GM12891 (cell line): ENCODE measurements at regions not wholly inside any gene's neighbourhood (a gene's known extent, or its start where the extent isn't known, plus 50 kb on each side); places are given as distances from the start of the nearest gene placed in this dataset.
A peak's percentile ranks its signal among the peaks of the same experiment; 100 is the strongest.

Source experiments
- DNase-seq: peaks from one replicate; pipeline ENCODE4 v3.0.0; 2011; ENCODE audit warnings: low spot score; ENCODE audit not compliant: insufficient read length
- FAIRE-seq: peaks from 2 replicates; lab custom pipeline; 2011; peaks lifted over from hg19 to GRCh38; lab: Jason Lieb, UNC
- PAX5 ChIP-seq: IDR thresholded peaks from 2 replicates; pipeline ENCODE4 v1.6.1; 2011; ENCODE audit warnings: low read length, moderate library complexity, mild to moderate bottlenecking; ENCODE audit not compliant: insufficient read depth, severe bottlenecking
- POLR2A ChIP-seq: IDR thresholded peaks from 2 replicates; pipeline ENCODE4 v1.6.1; 2011; ENCODE audit warnings: low read depth, low read length, control low read depth
- POLR2AphosphoS5 ChIP-seq: IDR thresholded peaks from 2 replicates; pipeline ENCODE4 v1.6.1; 2011; ENCODE audit warnings: low read depth, low read length, control low read depth
- POU2F2 ChIP-seq: IDR thresholded peaks from 2 replicates; pipeline ENCODE4 v1.6.1; 2011; ENCODE audit warnings: low read depth, mild to moderate bottlenecking, control low read depth, low read length, moderate library complexity
- SPI1 ChIP-seq: IDR thresholded peaks from 2 replicates; pipeline ENCODE4 v1.6.1; 2011; ENCODE audit warnings: low read depth, low read length, control low read depth
- TAF1 ChIP-seq: IDR thresholded peaks from 2 replicates; pipeline ENCODE4 v1.6.1; 2011; ENCODE audit warnings: low read depth, low read length, control low read depth

DNA sequence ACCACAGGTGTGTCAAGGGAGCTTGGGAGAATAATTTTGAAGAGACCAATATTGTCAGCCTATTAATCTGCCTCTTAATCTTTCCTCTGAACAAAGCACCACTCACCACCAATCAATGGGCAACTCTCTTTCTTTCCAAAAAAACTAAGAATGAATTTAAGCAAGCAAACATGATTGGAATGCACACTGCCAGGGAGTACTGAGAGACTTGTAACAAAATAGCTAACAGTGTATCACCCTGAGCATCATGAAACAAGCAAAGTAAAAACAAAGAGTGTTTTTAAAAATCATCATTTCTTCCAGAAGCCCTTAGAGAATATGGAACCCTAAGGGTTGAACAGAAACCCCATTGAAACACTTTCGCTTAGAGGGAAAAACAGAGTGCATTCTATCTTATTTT, 299.7 kb downstream of the DSEL start:
- FAIRE-seq: no peak
- no peak for TF ChIP-seq TAF1
- no peak for TF ChIP-seq SPI1
- no peak for TF ChIP-seq POLR2AphosphoS5
- TF ChIP-seq POLR2A: no peak
- TF ChIP-seq PAX5: no peak
- no peak for TF ChIP-seq POU2F2
- no peak for DNase-seq

DNA sequence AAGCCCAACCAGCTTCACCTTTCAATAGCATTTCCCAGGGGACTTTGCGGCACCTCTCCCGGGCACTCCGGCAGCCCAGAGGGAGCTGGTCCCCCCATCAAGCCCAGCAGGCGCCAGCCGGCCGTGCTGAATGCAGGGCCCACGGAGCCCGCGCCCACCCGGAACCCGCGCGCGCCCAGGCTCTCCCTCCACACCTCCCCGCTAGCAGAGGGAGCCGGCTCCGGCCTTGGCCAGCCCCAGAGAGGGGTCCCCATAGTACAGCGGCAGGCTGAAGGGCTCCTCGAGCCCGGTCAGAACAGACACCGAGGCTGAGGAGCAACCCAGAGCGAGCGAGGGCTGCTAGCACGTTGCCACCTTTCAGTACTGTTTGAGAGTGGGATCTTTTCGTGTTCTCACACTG, 300.8 kb downstream of the DSEL start:
- no peak for FAIRE-seq
- DNase-seq: no peak
- TF ChIP-seq POU2F2: no peak
- TF ChIP-seq POLR2AphosphoS5: no peak
- TF ChIP-seq POLR2A: no peak
- no peak for TF ChIP-seq TAF1
- TF ChIP-seq PAX5: no peak
- TF ChIP-seq SPI1: no peak

DNA sequence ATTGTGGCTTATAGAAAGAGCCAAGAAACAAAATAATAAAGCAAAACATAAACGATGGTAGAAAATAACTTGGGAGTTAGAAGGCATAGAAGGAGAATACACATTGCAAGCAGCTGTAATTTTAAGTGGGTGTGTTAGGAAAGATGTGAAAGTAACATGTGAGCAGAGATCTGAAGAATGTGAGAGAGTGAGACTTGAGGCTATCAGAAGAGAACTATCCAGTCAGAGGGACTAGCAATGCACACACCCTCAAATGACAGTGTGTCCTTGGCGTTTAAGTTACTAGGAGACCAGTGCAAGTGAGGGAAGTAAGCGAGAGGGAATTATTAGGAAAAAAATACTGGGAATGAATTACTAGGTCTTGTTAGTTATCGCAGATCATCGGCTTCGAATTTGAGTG, 304.9 kb downstream of the DSEL start:
- FAIRE-seq (no peak), DNase-seq (no peak)
- TF ChIP-seq SPI1: no peak
- no peak for TF ChIP-seq POLR2A

GRCh38 chr18:67200665-67201064, 315.9 kb downstream of the DSEL start:
- TF ChIP-seq SPI1 (no peak), TAF1 (no peak), PAX5 (no peak), POLR2AphosphoS5 (no peak), POU2F2 (no peak), POLR2A (no peak)
- FAIRE-seq (no peak), DNase-seq (no peak)

GRCh38 chr18:67199993-67200617, 316.4 kb downstream of the DSEL start:
- TF ChIP-seq TAF1 (no peak), POLR2AphosphoS5 (no peak), POU2F2 (no peak), POLR2A (no peak), SPI1 (no peak)
- DNase-seq: no peak
- FAIRE-seq: peak; percentile 84

DNA sequence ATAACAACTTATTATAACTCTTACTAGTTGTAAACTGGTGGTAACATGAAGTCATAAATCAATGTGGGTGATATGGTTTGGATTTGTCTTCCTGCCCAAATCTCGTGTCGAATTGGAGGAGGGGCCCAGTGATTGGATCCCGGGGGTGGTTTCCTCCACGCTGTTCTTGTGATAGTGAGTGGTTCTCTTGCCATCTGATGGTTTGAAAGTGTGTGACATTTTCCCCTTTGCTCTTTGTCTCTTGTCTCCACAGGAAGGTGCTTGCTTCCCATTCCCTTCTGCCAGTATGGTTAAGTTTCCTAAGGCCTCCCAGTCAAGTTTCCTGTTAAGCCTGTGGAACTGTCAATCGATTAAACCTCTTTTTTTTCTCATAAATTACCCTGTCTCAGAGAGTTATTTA, 321.6 kb downstream of the DSEL start:
- no peak for DNase-seq
- no peak for FAIRE-seq
- TF ChIP-seq POLR2AphosphoS5 (no peak), TAF1 (no peak), SPI1 (no peak), POLR2A (no peak), PAX5 (no peak), POU2F2 (no peak)

DNA sequence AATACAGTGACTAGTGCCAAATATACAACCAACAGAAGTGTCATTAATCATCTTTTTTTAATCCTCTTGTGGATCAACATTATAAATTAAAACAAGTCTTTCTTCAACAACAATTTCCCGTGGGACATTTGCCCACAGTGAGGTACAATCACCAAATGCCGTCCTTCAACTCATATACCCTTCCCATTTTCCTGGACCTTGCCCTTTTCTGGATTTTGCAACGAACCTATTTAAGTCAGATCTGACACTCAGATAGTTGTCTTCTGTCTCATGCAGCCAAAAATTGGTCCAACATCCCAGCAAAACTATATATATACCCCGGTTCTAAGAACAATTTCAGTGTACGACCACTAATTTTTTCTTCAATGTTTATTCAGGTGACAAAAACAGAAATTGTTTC, 324.0 kb downstream of the DSEL start:
- FAIRE-seq: no peak
- DNase-seq: no peak
- TF ChIP-seq POU2F2 (no peak), TAF1 (no peak), PAX5 (no peak), POLR2AphosphoS5 (no peak), POLR2A (no peak), SPI1 (no peak)

DNA sequence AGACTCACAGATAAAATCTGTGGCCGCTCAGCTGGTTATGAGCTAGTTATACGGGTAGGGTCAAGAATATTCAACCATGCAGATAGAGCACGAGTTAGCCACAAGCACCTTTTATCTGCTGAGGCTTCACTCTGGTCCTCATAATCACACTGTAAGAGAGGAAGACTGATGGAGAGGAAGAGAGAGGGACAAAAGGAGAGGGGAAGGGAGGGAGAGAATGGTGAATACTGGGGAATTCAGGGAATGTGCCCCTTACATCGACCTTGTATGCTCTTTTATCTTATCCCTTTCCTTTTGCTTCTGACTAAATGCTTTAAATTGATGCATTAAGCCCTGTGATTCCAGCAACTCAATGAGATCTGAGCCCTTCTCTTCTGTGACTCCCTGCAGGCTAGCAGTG, 333.1 kb downstream of the DSEL start:
- TF ChIP-seq POLR2A (no peak), PAX5 (no peak), TAF1 (no peak), POLR2AphosphoS5 (no peak), POU2F2 (no peak), SPI1 (no peak)
- FAIRE-seq (no peak), DNase-seq (no peak)

- DNase-seq (no peak), FAIRE-seq (no peak)
- TF ChIP-seq TAF1 (no peak), PAX5 (no peak), POLR2A (no peak)
These were observed 336.8 kb downstream of the DSEL start for GRCh38 chr18:67179726-67180125.

- no peak for FAIRE-seq
- DNase-seq: no peak
- TF ChIP-seq POLR2A (no peak), PAX5 (no peak), SPI1 (no peak), TAF1 (no peak), POLR2AphosphoS5 (no peak), POU2F2 (no peak)
These were observed 356.9 kb downstream of the DSEL start for GRCh38 chr18:67159662-67160061.
